OCI-LY1 (cell line): ENCODE measurements at regions not wholly inside any gene's neighbourhood (a gene's known extent, or its start where the extent isn't known, plus 50 kb on each side); places are given as distances from the start of the nearest gene placed in this dataset.

Source experiments
- CTCF ChIP-seq: fragments of 200-600 bp; sonication (generic), shearing (Covaris generic); IDR thresholded peaks from 2 replicates; pipeline ENCODE4 v1.5.1; 2017; ENCODE audit warnings: mild to moderate bottlenecking, antibody characterized with exemption, low read length, moderate library complexity, mixed read lengths
- EZH2 ChIP-seq: fragments of 200-600 bp; sonication (generic), shearing (Covaris generic); IDR thresholded peaks from 2 replicates; pipeline ENCODE4 v1.8.0; 2017; ENCODE audit warnings: borderline replicate concordance, mixed run types, mild to moderate bottlenecking, antibody characterized with exemption, low read length, moderate library complexity, mixed read lengths

GRCh38 chr1:232130815-232131480 lies 499.0 kb downstream of the SIPA1L2 start:
- TF ChIP-seq CTCF (no peak), EZH2 (no peak)
